MCF 10A (cell line): ENCODE measurements at regions not wholly inside any gene's neighbourhood (a gene's known extent, or its start where the extent isn't known, plus 50 kb on each side); places are given as distances from the start of the nearest gene placed in this dataset.
"Not testable (repeated sequence)": the region's sequence is repeated elsewhere in the genome, so short reads cannot be mapped to it uniquely, and the experiment has no call there.

Experiments used
- BruUV-seq: library from RNA; stranded (reverse); fragments of 400-500 nt; replicated peaks from 2 replicates; lab custom pipeline; 2021; lab: Mats Ljungman, UMichigan
- CTCF ChIA-PET: fragments of 300-600 bp; sonication (Branson Sonifier 250); formaldehyde crosslinking; extraction: SDS; loops from one replicate; lab custom pipeline; 2021; ENCODE audit warnings: antibody characterized with exemption, inconsistent platforms; lab: Yijun Ruan, JAX
- POLR2A ChIA-PET: fragments of 300-600, 350-650 bp; sonication (Branson Sonifier 250); formaldehyde crosslinking; extraction: SDS; loops from one replicate; lab custom pipeline; 2020; ENCODE audit warnings: antibody characterized with exemption, inconsistent platforms; lab: Yijun Ruan, JAX
- DNase-seq: peaks from one replicate; pipeline ENCODE4 v3.0.0-alpha.2; 2018; ENCODE audit not compliant: unreplicated experiment
- H3K27ac Mint-ChIP-seq: one replicate; pipeline ENCODE4 v1.8.0; 2022; ENCODE audit warnings: mild to moderate bottlenecking, low read depth, mixed read lengths; ENCODE audit not compliant: unreplicated experiment
- H3K27me3 Mint-ChIP-seq: one replicate; pipeline ENCODE4 v1.8.0; 2022; ENCODE audit warnings: mixed read lengths; ENCODE audit not compliant: insufficient read depth, unreplicated experiment
- H3K36me3 Mint-ChIP-seq: one replicate; pipeline ENCODE4 v1.8.0; 2022; ENCODE audit warnings: mild to moderate bottlenecking, moderate library complexity, mixed read lengths; ENCODE audit not compliant: insufficient read depth, unreplicated experiment
- H3K4me1 Mint-ChIP-seq: one replicate; pipeline ENCODE4 v1.8.0; 2022; ENCODE audit warnings: mixed read lengths; ENCODE audit not compliant: insufficient read depth, unreplicated experiment
- H3K4me3 Mint-ChIP-seq: one replicate; pipeline ENCODE4 v1.8.0; 2022; ENCODE audit warnings: mild to moderate bottlenecking, moderate library complexity, mixed read lengths; ENCODE audit not compliant: unreplicated experiment
- H3K9me3 Mint-ChIP-seq: one replicate; pipeline ENCODE4 v1.8.0; 2022; ENCODE audit warnings: mixed read lengths; ENCODE audit not compliant: unreplicated experiment
- CTCF ChIP-seq: fragments of 200-600 bp; IDR thresholded peaks from one replicate; pipeline ENCODE4 v1.8.0; 2022; ENCODE audit warnings: antibody characterized with exemption, mild to moderate bottlenecking; ENCODE audit not compliant: unreplicated experiment
- intact Hi-C: fragments of 100-400 bp; cut with micrococcal nuclease; formaldehyde crosslinking; loops from 2 replicates; pipeline ENCODE4 v1.14.1; 2022

GRCh38 chr17:22718689-22719088 is 1026.4 kb downstream of the KCNJ18 start:
- BruUV-seq = no TSS peak

GRCh38 chr17:22741066-22741465 is 1048.7 kb downstream of the KCNJ18 start:
- CTCF ChIA-PET, POLR2A ChIA-PET, H3K27me3 Mint-ChIP-seq, DNase-seq, H3K27ac Mint-ChIP-seq, H3K4me3 Mint-ChIP-seq, intact Hi-C loops, H3K36me3 Mint-ChIP-seq, BruUV-seq, H3K4me1 Mint-ChIP-seq: not testable (repeated sequence)
- peaks cover 16% of the 10 kb centered on the region for H3K9me3 Mint-ChIP-seq

More at GRCh38 chr17:22718689-22719088, 1026.4 kb downstream of the KCNJ18 start:
- Mint-ChIP-seq H3K4me1 (no peaks in the 10 kb centered on the region), H3K27me3 (no peaks in the 10 kb centered on the region), H3K36me3 (no peaks in the 10 kb centered on the region), H3K4me3 (no peak overlapping the region), H3K27ac (no peak overlapping the region), H3K9me3 (peaks cover 24% of the 10 kb centered on the region)
- ChIA-PET CTCF (no interaction called here), POLR2A (no interaction called here)
- DNase-seq = no peak
- intact Hi-C loops = no loop called here
- TF ChIP-seq CTCF = no peak
